ENCODE measurements at regions not wholly inside any gene's neighbourhood (a gene's known extent, or its start where the extent isn't known, plus 50 kb on each side); places are given as distances from the start of the nearest gene placed in this dataset.

GRCh38 chr4:64594723-64595122, 185.5 kb upstream of the TECRL start:
- TF ChIP-seq CTCF (IDR thresholded peaks at IDR 0.05) (no peak), POLR2A (IDR thresholded peaks at IDR 0.05) (no peak)

All from uterus (tissue), 2 donors.